Uterus (tissue), 2 donors: ENCODE measurements at regions not wholly inside any gene's neighbourhood (a gene's known extent, or its start where the extent isn't known, plus 50 kb on each side); places are given as distances from the start of the nearest gene placed in this dataset.

Source experiments
- CTCF ChIP-seq, 4 experiments: fragments of 200-600 bp in 2 of 4; fragments of 450-650 bp in 2 of 4; sonication (generic) in 2 of 4; IDR thresholded peaks; one replicate each; pipeline ENCODE4 v1.5.1; 2016 to 2019; ENCODE audit warnings: antibody characterized with exemption in 4 of 4, mild to moderate bottlenecking in 2 of 4, moderate library complexity in 1 of 4
- POLR2A ChIP-seq, 2 donors: fragments of 450-650 bp; IDR thresholded peaks; one replicate each; pipeline ENCODE4 v1.6.1; 2016; ENCODE audit warnings: antibody characterized with exemption in 2 of 2, mild to moderate bottlenecking in 1 of 2, moderate library complexity in 1 of 2

- TF ChIP-seq CTCF (IDR thresholded peaks at IDR 0.05) (no peak), POLR2A (IDR thresholded peaks at IDR 0.05) (no peak)
Measured at GRCh38 chr21:35204125-35204524, 155.0 kb upstream of the RUNX1 start.
